CD4-positive, alpha-beta T cell (primary cell): ENCODE measurements at regions not wholly inside any gene's neighbourhood (a gene's known extent, or its start where the extent isn't known, plus 50 kb on each side); places are given as distances from the start of the nearest gene placed in this dataset.

ENCODE experiments used
- ATAC-seq: fragments of 200-7000 bp; cut with Tn5 transposase; one replicate; pipeline ENCODE4 v1.10.0; 2022; ENCODE audit warnings: mild to moderate bottlenecking; ENCODE audit not compliant: poor library complexity
- CTCF ChIA-PET: fragments of 350-600 bp; sonication (Branson Sonifier 250); formaldehyde crosslinking; loops from one replicate; lab custom pipeline; 2021; ENCODE audit warnings: antibody characterized with exemption, inconsistent platforms; lab: Charles Lee
- POLR2A ChIA-PET: fragments of 350-600 bp; sonication (Branson Sonifier 250); formaldehyde crosslinking; loops from one replicate; lab custom pipeline; 2021; ENCODE audit warnings: antibody characterized with exemption, inconsistent platforms; lab: Charles Lee
- DNase-seq, 14 experiments: peaks; one replicate each; pipeline ENCODE4 v3.0.0-alpha.2; 2013 to 2020; ENCODE audit warnings: mixed read lengths in 2 of 14
- H3K27ac ChIP-seq, 2 donors: one replicate each; pipeline versions ENCODE4 v1.5.1 to v1.7.0; 2013; ENCODE audit warnings: low read length in 2 of 2, low read depth in 1 of 2, mild to moderate bottlenecking in 1 of 2
- H3K27me3 ChIP-seq, 2 experiments: 1 replicate in 1 of 2; 2 replicates in 1 of 2; pipeline versions ENCODE4 v1.6.1 to v1.7.0; 2013; ENCODE audit warnings: low read length in 2 of 2, control low read depth in 1 of 2, mild to moderate bottlenecking in 1 of 2, moderate library complexity in 1 of 2; ENCODE audit not compliant: insufficient read depth in 2 of 2, control insufficient read depth in 1 of 2
- H3K36me3 ChIP-seq: one replicate; pipeline ENCODE4 v1.6.1; 2013; ENCODE audit warnings: low read length, control low read depth; ENCODE audit not compliant: insufficient read depth
- H3K4me1 ChIP-seq: one replicate; pipeline ENCODE4 v1.6.1; 2013; ENCODE audit warnings: low read length, control low read depth; ENCODE audit not compliant: insufficient read depth
- H3K4me3 ChIP-seq: one replicate; pipeline ENCODE4 v1.5.1; 2013; ENCODE audit warnings: mild to moderate bottlenecking, low read length, moderate library complexity
- H3K9me3 ChIP-seq, 2 experiments: 1 replicate in 1 of 2; 2 replicates in 1 of 2; pipeline versions ENCODE4 v1.6.1 to v1.7.0; 2013; ENCODE audit warnings: low read length in 2 of 2, mild to moderate bottlenecking in 2 of 2, control low read depth in 1 of 2, moderate library complexity in 1 of 2; ENCODE audit not compliant: control insufficient read depth in 1 of 2, insufficient read depth in 1 of 2
- H3K27ac Mint-ChIP-seq: one replicate; pipeline ENCODE4 v1.8.0; 2020; ENCODE audit warnings: mixed read lengths
- H3K27me3 Mint-ChIP-seq: one replicate; pipeline ENCODE4 v1.8.0; 2021; ENCODE audit warnings: mixed read lengths
- H3K36me3 Mint-ChIP-seq: one replicate; pipeline ENCODE4 v1.8.0; 2021; ENCODE audit warnings: low read depth, mixed read lengths
- H3K4me1 Mint-ChIP-seq: one replicate; pipeline ENCODE4 v1.8.0; 2021; ENCODE audit warnings: low read depth, mixed read lengths
- H3K4me3 Mint-ChIP-seq: one replicate; pipeline ENCODE4 v1.8.0; 2020; ENCODE audit warnings: mild to moderate bottlenecking, mixed read lengths
- H3K9me3 Mint-ChIP-seq: one replicate; pipeline ENCODE4 v1.8.0; 2020; ENCODE audit warnings: mixed read lengths
- CTCF ChIP-seq: fragments of 200-600 bp; IDR thresholded peaks from one replicate; pipeline ENCODE4 v1.8.0; 2022; ENCODE audit warnings: antibody characterized with exemption, mild to moderate bottlenecking
- intact Hi-C, 2 experiments: fragments of 100-400 bp; cut with DNase I in 1 of 2; cut with micrococcal nuclease in 1 of 2; formaldehyde crosslinking; loops; one replicate each; pipeline versions ENCODE4 v1.15.1 to v1.9.0; 2023 to 2025; cut with DNase I, micrococcal nuclease

- H3K4me3 ChIP-seq, result no peak overlapping the region
- no peak for ATAC-seq
- H3K27me3 ChIP-seq, result no peaks in the 10 kb centered on the region
- ChIA-PET CTCF (no interaction called here), POLR2A (no interaction called here)
- H3K4me1 ChIP-seq, result no peaks in the 10 kb centered on the region
- H3K9me3 ChIP-seq, result no peaks in the 10 kb centered on the region
- H3K36me3 ChIP-seq, result no peaks in the 10 kb centered on the region
- Mint-ChIP-seq H3K4me3 (no peak overlapping the region), H3K27me3 (no peaks in the 10 kb centered on the region), H3K36me3 (no peaks in the 10 kb centered on the region), H3K4me1 (no peaks in the 10 kb centered on the region), H3K9me3 (peaks cover 11% of the 10 kb centered on the region), H3K27ac (no peak overlapping the region)
- no peak for TF ChIP-seq CTCF
- intact Hi-C loops, result no loop called here
- no peak overlapping the region for H3K27ac ChIP-seq
- no peak for DNase-seq
These were observed 782.2 kb upstream of the NUDT12 start for GRCh38 chr5:104344809-104345208.

DNA sequence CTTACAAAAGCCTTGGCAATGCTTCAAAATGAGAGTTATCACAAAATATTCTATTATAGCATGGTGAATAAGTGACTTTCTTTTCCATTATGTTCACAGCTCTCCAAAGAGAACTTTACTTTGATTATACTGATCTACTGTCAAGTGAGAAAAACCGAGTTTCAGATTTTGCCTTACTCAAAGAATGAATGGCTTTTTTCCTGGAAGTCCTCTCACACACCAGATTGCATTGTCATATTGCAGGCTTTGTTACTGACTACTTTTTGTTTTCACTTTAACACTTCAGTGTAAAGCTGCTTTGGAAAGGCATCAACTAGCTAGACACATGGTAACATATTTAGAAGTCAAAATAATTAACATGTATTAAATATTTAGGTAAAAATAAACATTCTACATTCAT is 765.2 kb upstream of the NUDT12 start:
- no peaks in the 10 kb centered on the region for H3K4me1 ChIP-seq
- ChIA-PET CTCF (no interaction called here), POLR2A (no interaction called here)
- DNase-seq (no peak), ATAC-seq (no peak)
- H3K27ac ChIP-seq, result no peak overlapping the region
- H3K4me1 Mint-ChIP-seq, result no peaks in the 10 kb centered on the region
- TF ChIP-seq CTCF, result no peak
- H3K27me3 ChIP-seq, result no peaks in the 10 kb centered on the region
- intact Hi-C loops, result no loop called here
- H3K27me3 Mint-ChIP-seq, result no peaks in the 10 kb centered on the region
- H3K36me3 ChIP-seq, result no peaks in the 10 kb centered on the region
- H3K4me3 Mint-ChIP-seq, result no peak overlapping the region
- H3K36me3 Mint-ChIP-seq, result no peaks in the 10 kb centered on the region
- no peak overlapping the region for H3K4me3 ChIP-seq
- peaks cover 0 to 3% of the 10 kb centered on the region in 2 experiments for H3K9me3 ChIP-seq
- H3K27ac Mint-ChIP-seq, result no peak overlapping the region
- H3K9me3 Mint-ChIP-seq, result peaks cover 16% of the 10 kb centered on the region

DNA sequence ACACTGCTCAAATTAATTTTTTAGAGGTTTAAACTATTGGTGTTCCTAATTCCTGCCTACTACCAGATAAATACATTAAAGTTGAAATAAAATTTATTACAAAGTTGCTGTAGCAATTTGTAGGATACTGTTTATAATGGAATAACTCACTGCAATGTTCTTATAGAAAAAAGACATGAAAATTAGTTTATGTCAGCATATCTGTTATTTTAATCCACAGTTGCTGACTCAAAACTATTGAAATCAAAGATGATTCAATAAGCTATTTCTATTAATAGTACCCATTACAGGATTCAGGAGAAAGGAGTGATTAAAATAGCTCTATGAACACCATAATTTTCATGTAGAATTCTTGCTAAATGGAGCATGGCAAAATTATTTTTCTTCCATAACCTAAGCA is 764.4 kb upstream of the NUDT12 start:
- ATAC-seq (no peak), DNase-seq (no peak)
- Histone ChIP-seq H3K4me1 (no peaks in the 10 kb centered on the region), H3K9me3 (peaks cover 0 to 3% of the 10 kb centered on the region in 2 experiments), H3K27ac (no peak overlapping the region), H3K36me3 (no peaks in the 10 kb centered on the region), H3K4me3 (no peak overlapping the region), H3K27me3 (no peaks in the 10 kb centered on the region)
- ChIA-PET CTCF (no interaction called here), POLR2A (no interaction called here)
- intact Hi-C loops, result no loop called here
- Mint-ChIP-seq H3K36me3 (no peaks in the 10 kb centered on the region), H3K27ac (no peak overlapping the region), H3K4me3 (no peak overlapping the region), H3K4me1 (no peaks in the 10 kb centered on the region), H3K9me3 (peaks cover 13% of the 10 kb centered on the region), H3K27me3 (no peaks in the 10 kb centered on the region)
- no peak for TF ChIP-seq CTCF
